Common myeloid progenitor, CD34-positive (primary cell): ENCODE measurements at regions not wholly inside any gene's neighbourhood (a gene's known extent, or its start where the extent isn't known, plus 50 kb on each side); places are given as distances from the start of the nearest gene placed in this dataset.

Source experiments
- CTCF ChIA-PET: fragments of 350-600 bp; sonication (Branson Sonifier 250); formaldehyde crosslinking; loops from one replicate; lab custom pipeline; 2021; ENCODE audit warnings: antibody characterized with exemption; lab: Charles Lee
- POLR2A ChIA-PET: fragments of 350-600 bp; sonication (Branson Sonifier 250); formaldehyde crosslinking; loops from one replicate; lab custom pipeline; 2021; ENCODE audit warnings: antibody characterized with exemption; lab: Charles Lee
- DNase-seq, 3 donors: peaks; one replicate each; pipeline versions ENCODE4 v3.0.0 to v3.0.0-alpha.2; 2013
- H3K27ac ChIP-seq, 2 experiments: 1 replicate in 1 of 2; 2 replicates in 1 of 2; pipeline ENCODE4 v1.7.0; 2013; ENCODE audit warnings: inconsistent platforms in 2 of 2, low read length in 2 of 2, mild to moderate bottlenecking in 2 of 2, low read depth in 1 of 2, moderate library complexity in 1 of 2; ENCODE audit not compliant: severe bottlenecking in 2 of 2, insufficient read depth in 1 of 2, poor library complexity in 1 of 2
- H3K27me3 ChIP-seq, 5 experiments: replicated peaks in 2 of 5; 1 replicate in 3 of 5; 2 replicates in 2 of 5; pipeline versions ENCODE4 v1.6.1 to v1.7.0; 2013; ENCODE audit warnings: low read length in 4 of 5, mild to moderate bottlenecking in 2 of 5, moderate library complexity in 2 of 5, inconsistent platforms in 1 of 5; ENCODE audit not compliant: insufficient read depth in 5 of 5, control insufficient read depth in 4 of 5
- H3K36me3 ChIP-seq, 4 experiments: 1 replicate in 2 of 4; 2 replicates in 2 of 4; pipeline versions ENCODE4 v1.6.1 to v1.7.0; 2013; ENCODE audit warnings: low read length in 3 of 4, control low read depth in 1 of 4, mild to moderate bottlenecking in 1 of 4; ENCODE audit not compliant: control insufficient read depth in 4 of 4, insufficient read depth in 4 of 4
- H3K4me1 ChIP-seq, 4 experiments: 1 replicate in 3 of 4; 2 replicates in 1 of 4; pipeline versions ENCODE4 v1.6.1 to v1.7.1; 2013; ENCODE audit warnings: low read length in 3 of 4, mild to moderate bottlenecking in 3 of 4, control low read depth in 1 of 4, inconsistent platforms in 1 of 4, moderate library complexity in 1 of 4; ENCODE audit not compliant: control insufficient read depth in 4 of 4, insufficient read depth in 4 of 4; ENCODE audit errors: control extremely low read depth in 1 of 4
- H3K4me3 ChIP-seq, 7 experiments: 1 replicate in 4 of 7; 2 replicates in 3 of 7; pipeline versions ENCODE4 v1.5.1 to v1.7.0; 2013; ENCODE audit warnings: mild to moderate bottlenecking in 7 of 7, low read length in 6 of 7, moderate library complexity in 6 of 7, inconsistent platforms in 2 of 7, low read depth in 2 of 7, control low read depth in 1 of 7; ENCODE audit not compliant: insufficient read depth in 4 of 7, control insufficient read depth in 1 of 7; ENCODE audit errors: extremely low read depth in 1 of 7
- H3K9me3 ChIP-seq, 5 experiments: 1 replicate in 4 of 5; 2 replicates in 1 of 5; pipeline versions ENCODE4 v1.6.1 to v1.7.1; 2013; ENCODE audit warnings: low read length in 4 of 5, mild to moderate bottlenecking in 2 of 5, inconsistent platforms in 1 of 5, low read depth in 1 of 5, moderate library complexity in 1 of 5; ENCODE audit not compliant: control insufficient read depth in 4 of 5, insufficient read depth in 2 of 5; ENCODE audit errors: control extremely low read depth in 1 of 5
- WGBS: methylation state at CpG from one replicate; pipeline ENCODE4 v1.1.5; 2013; ENCODE audit not compliant: insufficient coverage; 5-methylcytosine and 5-hydroxymethylcytosine counted together

- Histone ChIP-seq H3K4me3 (no peak overlapping the region), H3K4me1 (peaks cover 0 to 3% (median 0%) of the 10 kb centered on the region in 4 experiments), H3K9me3 (no peaks in the 10 kb centered on the region), H3K27me3 (peaks cover 0 to 2% (median 0%) of the 10 kb centered on the region in 5 experiments), H3K36me3 (no peaks in the 10 kb centered on the region), H3K27ac (no peak overlapping the region)
- CTCF ChIA-PET: no interaction called here
- DNase-seq: no peak
- POLR2A ChIA-PET: no interaction called here
- WGBS: no CpG with 5 or more reads among the region's 3 CpGs
Observed at GRCh38 chr3:81270603-81271379, 490.7 kb downstream of the GBE1 start.

DNA sequence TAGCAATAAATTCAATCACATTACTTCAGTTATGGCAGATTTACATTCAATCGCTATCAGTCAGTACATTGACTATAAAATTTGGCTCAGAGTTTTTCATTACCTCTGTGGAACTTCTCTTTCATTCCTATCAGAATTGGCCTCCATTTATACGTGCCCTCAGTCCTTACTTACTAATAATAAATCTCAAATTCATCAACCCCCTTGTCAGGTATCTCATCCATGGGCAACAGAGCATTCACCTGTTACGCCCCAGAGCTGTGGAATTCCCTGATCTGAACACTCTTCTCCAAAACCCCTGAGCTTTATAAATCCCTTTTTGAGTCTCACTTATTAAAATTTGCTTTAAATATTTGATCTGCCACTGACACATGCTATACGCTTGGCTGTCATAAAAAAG is 492.9 kb downstream of the GBE1 start:
- 97% methylated on average over 3 of the region's 4 CpGs for WGBS
- Histone ChIP-seq H3K27me3 (no peaks in the 10 kb centered on the region), H3K27ac (no peak overlapping the region), H3K4me3 (no peak overlapping the region), H3K36me3 (no peaks in the 10 kb centered on the region), H3K9me3 (no peaks in the 10 kb centered on the region), H3K4me1 (peaks cover 0 to 3% (median 0%) of the 10 kb centered on the region in 4 experiments)
- no peak for DNase-seq
- CTCF ChIA-PET: interaction anchor here (0.6 to 0.9 kb wide), 2 partner anchors 20 to 34 kb away, joined by 3 to 4 read pairs; no protein-coding TSS in a partner anchor
- POLR2A ChIA-PET: no interaction called here

GRCh38 chr3:81261996-81262395 is 499.4 kb downstream of the GBE1 start:
- no peaks in the 10 kb centered on the region for H3K36me3 ChIP-seq
- no peaks in the 10 kb centered on the region for H3K27me3 ChIP-seq
- no peak overlapping the region for H3K27ac ChIP-seq
- ChIA-PET CTCF (no interaction called here), POLR2A (no interaction called here)
- H3K9me3 ChIP-seq: peaks cover 0 to under 1% (median 0%) of the 10 kb centered on the region in 5 experiments
- no peaks in the 10 kb centered on the region for H3K4me1 ChIP-seq
- no peak overlapping the region for H3K4me3 ChIP-seq
- no peak for DNase-seq
- WGBS: 100% methylated on average over 1 of the region's 1 CpG

- DNase-seq: no peak
- ChIA-PET CTCF (no interaction called here), POLR2A (no interaction called here)
- H3K27me3 ChIP-seq: no peaks in the 10 kb centered on the region
- H3K4me3 ChIP-seq: no peak overlapping the region
- H3K27ac ChIP-seq: no peak overlapping the region
- peaks cover 0 to 3% (median 0%) of the 10 kb centered on the region in 5 experiments for H3K9me3 ChIP-seq
- WGBS: 100% methylated on average over 2 of the region's 4 CpGs
- no peaks in the 10 kb centered on the region for H3K4me1 ChIP-seq
- no peaks in the 10 kb centered on the region for H3K36me3 ChIP-seq
Observed at GRCh38 chr3:81255463-81255862, 506.0 kb downstream of the GBE1 start.

- H3K36me3 ChIP-seq: no peaks in the 10 kb centered on the region
- WGBS: no CpG with 5 or more reads among the region's 2 CpGs
- ChIA-PET CTCF (no interaction called here), POLR2A (no interaction called here)
- H3K27me3 ChIP-seq: no peaks in the 10 kb centered on the region
- no peak for DNase-seq
- no peak overlapping the region for H3K27ac ChIP-seq
- no peaks in the 10 kb centered on the region for H3K9me3 ChIP-seq
- no peak overlapping the region for H3K4me3 ChIP-seq
- H3K4me1 ChIP-seq: no peaks in the 10 kb centered on the region
Observed at GRCh38 chr3:81251096-81251495, 510.3 kb downstream of the GBE1 start.

GRCh38 chr3:81249540-81250029 is 511.9 kb downstream of the GBE1 start:
- H3K27me3 ChIP-seq: peaks cover 0 to 2% (median 0%) of the 10 kb centered on the region in 5 experiments
- H3K4me3 ChIP-seq: no peak overlapping the region
- H3K9me3 ChIP-seq: no peaks in the 10 kb centered on the region
- no peaks in the 10 kb centered on the region for H3K36me3 ChIP-seq
- ChIA-PET POLR2A (no interaction called here), CTCF (no interaction called here)
- 91% methylated on average over 1 of the region's 1 CpG for WGBS
- H3K27ac ChIP-seq: no peak overlapping the region
- no peak for DNase-seq
- H3K4me1 ChIP-seq: no peaks in the 10 kb centered on the region

DNA sequence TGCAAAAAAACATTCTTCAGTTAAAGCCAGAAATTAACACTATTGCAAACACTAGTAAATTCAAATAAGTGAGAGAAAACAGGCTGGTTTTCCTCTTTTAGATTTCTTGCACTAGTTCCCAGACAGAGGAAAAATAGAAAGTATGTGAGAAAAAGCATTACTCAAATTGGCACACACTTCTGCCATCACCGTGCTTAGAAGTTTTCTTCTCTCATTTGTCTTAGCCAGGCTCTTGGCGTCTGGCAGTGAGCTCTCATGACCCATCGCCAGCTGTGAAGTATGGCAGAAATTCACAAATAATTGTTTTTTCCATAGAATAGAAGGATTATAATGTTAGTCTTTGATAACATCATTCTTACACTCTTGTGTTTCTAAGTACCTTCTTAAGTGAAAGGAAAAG is 515.9 kb downstream of the GBE1 start:
- Histone ChIP-seq H3K27ac (no peak overlapping the region), H3K4me3 (no peak overlapping the region)

More for the DNA sequence above, 515.9 kb downstream of the GBE1 start:
- 92% methylated on average over 2 of the region's 3 CpGs for WGBS
- Histone ChIP-seq H3K4me1 (no peaks in the 10 kb centered on the region), H3K36me3 (no peaks in the 10 kb centered on the region), H3K9me3 (no peaks in the 10 kb centered on the region), H3K27me3 (peaks cover 0 to 2% (median 0%) of the 10 kb centered on the region in 5 experiments)
- DNase-seq: no peak
- ChIA-PET CTCF (no interaction called here), POLR2A (no interaction called here)
